ENCODE measurements at regions not wholly inside any gene's neighbourhood (a gene's known extent, or its start where the extent isn't known, plus 50 kb on each side); places are given as distances from the start of the nearest gene placed in this dataset.

DNA sequence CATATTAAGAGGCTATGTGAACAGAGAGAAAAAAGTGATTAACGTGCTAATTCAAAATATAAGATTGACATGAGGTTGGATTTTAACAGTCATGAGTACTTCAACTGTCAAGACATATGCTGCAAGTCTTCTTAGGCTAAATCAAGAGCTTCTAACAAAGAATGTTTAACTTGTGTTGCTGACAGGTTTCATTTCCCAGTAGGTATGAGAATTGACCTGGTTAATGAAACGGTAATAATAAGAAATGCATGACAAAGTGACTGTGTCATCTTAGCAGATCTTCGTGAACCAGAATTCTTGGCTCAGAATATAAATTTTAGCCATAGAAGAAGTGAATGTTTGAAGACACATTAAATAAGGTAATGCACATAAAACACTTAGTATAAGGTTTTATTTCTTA lies 132.6 kb upstream of the PTGFR start:
- TF ChIP-seq POLR2A (IDR thresholded peaks at IDR 0.05) (no peak), CTCF (IDR thresholded peaks at IDR 0.05 in 8 of 11, conservative IDR thresholded peaks at IDR 0.05 in 3 of 11) (no peak), POLR2AphosphoS5 (IDR thresholded peaks at IDR 0.05) (no peak)

Data from spleen (tissue), 7 donors.